Muscle of leg (tissue), 3 donors: ENCODE measurements at regions not wholly inside any gene's neighbourhood (a gene's known extent, or its start where the extent isn't known, plus 50 kb on each side); places are given as distances from the start of the nearest gene placed in this dataset.
A peak's percentile ranks its signal among the peaks of the same experiment; 100 is the strongest.
"Not testable (repeated sequence)": the region's sequence is repeated elsewhere in the genome, so short reads cannot be mapped to it uniquely, and the experiment has no call there.

ENCODE experiments used
- DNase-seq: peaks from one replicate; pipeline ENCODE4 v3.0.0; 2013
- H3K27ac ChIP-seq: one replicate; pipeline ENCODE4 v1.5.1; 2013; ENCODE audit warnings: mild to moderate bottlenecking, low read length, control low read depth
- H3K27me3 ChIP-seq: one replicate; pipeline ENCODE4 v1.6.1; 2013; ENCODE audit warnings: low read length; ENCODE audit not compliant: control insufficient read depth, insufficient read depth
- H3K36me3 ChIP-seq: one replicate; pipeline ENCODE4 v1.6.1; 2013; ENCODE audit warnings: low read length; ENCODE audit not compliant: control insufficient read depth, insufficient read depth
- H3K4me1 ChIP-seq: one replicate; pipeline ENCODE4 v1.6.1; 2013; ENCODE audit warnings: low read length; ENCODE audit not compliant: control insufficient read depth, insufficient read depth
- H3K4me3 ChIP-seq: one replicate; pipeline ENCODE4 v1.5.1; 2013; ENCODE audit warnings: low read length, control low read depth
- H3K9me3 ChIP-seq: replicated peaks from 2 replicates; pipeline ENCODE4 v1.6.1; 2013; ENCODE audit warnings: low read depth, low read length; ENCODE audit not compliant: control insufficient read depth
- WGBS: methylation state at CpG from one replicate; pipeline ENCODE4 v1.1.5; 2013; ENCODE audit warnings: missing lambda C conversion rate; ENCODE audit not compliant: insufficient coverage; 5-methylcytosine and 5-hydroxymethylcytosine counted together

- no peak overlapping the region for H3K27ac ChIP-seq
- DNase-seq = no peak
- WGBS = no CpG with 5 or more reads among the region's 1 CpG
These were observed 156.7 kb upstream of the RASSF8 start for GRCh38 chr12:25801734-25802133.

GRCh38 chr12:25802143-25802542, 156.3 kb upstream of the RASSF8 start:
- H3K4me1 ChIP-seq = no peaks in the 10 kb centered on the region
- no peak overlapping the region for H3K4me3 ChIP-seq
- H3K27me3 ChIP-seq = no peaks in the 10 kb centered on the region
- DNase-seq = no peak
- no peak overlapping the region for H3K27ac ChIP-seq
- no peaks in the 10 kb centered on the region for H3K9me3 ChIP-seq
- H3K36me3 ChIP-seq = no peaks in the 10 kb centered on the region

More at GRCh38 chr12:25801734-25802133, 156.7 kb upstream of the RASSF8 start:
- no peaks in the 10 kb centered on the region for H3K27me3 ChIP-seq
- H3K36me3 ChIP-seq = no peaks in the 10 kb centered on the region
- H3K9me3 ChIP-seq = no peaks in the 10 kb centered on the region
- no peaks in the 10 kb centered on the region for H3K4me1 ChIP-seq
- H3K4me3 ChIP-seq = no peak overlapping the region

- H3K9me3 ChIP-seq, H3K4me3 ChIP-seq, H3K36me3 ChIP-seq, H3K4me1 ChIP-seq, H3K27me3 ChIP-seq, DNase-seq, H3K27ac ChIP-seq: not testable (repeated sequence)
- 93% methylated on average over 6 of the region's 13 CpGs for WGBS
These were observed 155.3 kb upstream of the RASSF8 start for GRCh38 chr12:25803029-25803664.

DNA sequence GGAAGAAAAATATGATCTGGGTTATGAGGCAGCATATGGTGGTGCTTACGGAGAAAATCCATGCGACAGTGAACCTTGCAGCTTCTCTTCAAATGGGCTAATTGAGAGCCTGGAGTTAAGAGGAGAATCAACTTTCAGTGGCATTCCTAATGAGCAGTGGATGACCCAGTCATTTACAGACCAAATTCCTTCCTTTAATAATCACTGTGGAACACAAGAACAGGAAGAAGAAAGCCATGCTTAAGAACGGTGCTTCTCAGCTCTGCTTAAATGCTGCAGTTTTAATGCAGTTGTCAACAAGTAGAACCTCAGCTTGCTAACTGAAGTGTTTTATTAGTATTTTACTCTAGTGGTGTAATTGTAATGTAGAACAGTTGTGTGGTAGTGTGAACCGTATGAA, 154.2 kb upstream of the RASSF8 start:
- DNase-seq, H3K27ac ChIP-seq, H3K36me3 ChIP-seq, H3K9me3 ChIP-seq, H3K27me3 ChIP-seq, H3K4me3 ChIP-seq, H3K4me1 ChIP-seq: not testable (repeated sequence)
- 44% methylated on average over 2 of the region's 4 CpGs for WGBS

- Histone ChIP-seq H3K4me3 (no peak overlapping the region), H3K27me3 (no peaks in the 10 kb centered on the region), H3K27ac (no peak overlapping the region), H3K4me1 (no peaks in the 10 kb centered on the region), H3K9me3 (no peaks in the 10 kb centered on the region), H3K36me3 (no peaks in the 10 kb centered on the region)
- 9% methylated on average over 1 of the region's 1 CpG for WGBS
- peak; percentile 46 for DNase-seq
These were observed 152.2 kb upstream of the RASSF8 start for GRCh38 chr12:25806271-25806670.

DNA sequence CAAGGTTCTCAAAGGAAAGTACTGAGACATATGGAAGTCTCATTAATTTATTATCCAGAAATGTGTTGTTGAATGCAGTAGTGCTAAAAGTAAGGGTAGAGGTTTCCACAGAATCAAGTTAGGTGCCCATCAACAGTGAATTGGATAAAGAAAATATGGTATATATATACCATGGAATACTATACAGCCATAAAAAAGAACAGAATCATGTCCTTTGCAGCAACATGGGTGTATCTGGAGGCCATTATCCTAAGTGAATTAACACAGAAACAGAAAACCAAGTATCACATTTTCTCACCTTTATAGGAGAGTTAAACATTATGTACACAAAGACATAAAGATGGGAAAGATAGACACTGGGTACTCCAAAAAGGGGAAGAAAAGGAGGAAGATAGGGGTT, 149.9 kb upstream of the RASSF8 start:
- DNase-seq = no peak
- Histone ChIP-seq H3K27me3 (no peaks in the 10 kb centered on the region), H3K27ac (no peak overlapping the region), H3K4me1 (no peaks in the 10 kb centered on the region), H3K4me3 (no peak overlapping the region), H3K36me3 (no peaks in the 10 kb centered on the region), H3K9me3 (no peaks in the 10 kb centered on the region)

DNA sequence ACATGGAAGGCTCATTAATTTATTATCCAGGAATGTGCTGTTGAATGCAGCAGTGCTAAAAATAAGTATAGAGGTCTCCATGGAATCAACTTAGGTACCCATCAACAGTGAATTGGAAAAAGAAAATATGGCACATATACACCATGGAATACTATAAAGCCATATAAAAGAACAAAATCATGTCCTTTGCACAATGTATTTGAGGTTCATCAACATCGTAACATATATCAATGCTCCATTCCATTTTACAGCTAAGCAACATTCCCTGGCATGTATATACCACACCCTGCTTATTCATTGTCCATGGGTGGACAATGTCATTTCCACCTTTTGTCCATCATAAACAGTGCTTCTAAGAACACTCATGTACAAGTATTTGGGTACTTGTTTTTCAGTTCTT, 147.8 kb upstream of the RASSF8 start:
- no peak overlapping the region for H3K27ac ChIP-seq
- H3K4me1 ChIP-seq = no peaks in the 10 kb centered on the region
- H3K4me3 ChIP-seq = no peak overlapping the region
- 100% methylated on average over 1 of the region's 1 CpG for WGBS
- H3K27me3 ChIP-seq = no peaks in the 10 kb centered on the region
- H3K9me3 ChIP-seq = no peaks in the 10 kb centered on the region
- no peaks in the 10 kb centered on the region for H3K36me3 ChIP-seq
- no peak for DNase-seq

GRCh38 chr12:25811656-25812126, 146.8 kb upstream of the RASSF8 start:
- H3K4me3 ChIP-seq = no peak overlapping the region
- no peak overlapping the region for H3K27ac ChIP-seq
- 80% methylated on average over 1 of the region's 5 CpGs for WGBS
- no peaks in the 10 kb centered on the region for H3K36me3 ChIP-seq
- H3K27me3 ChIP-seq = no peaks in the 10 kb centered on the region
- no peak for DNase-seq
- H3K9me3 ChIP-seq = no peaks in the 10 kb centered on the region
- no peaks in the 10 kb centered on the region for H3K4me1 ChIP-seq

DNA sequence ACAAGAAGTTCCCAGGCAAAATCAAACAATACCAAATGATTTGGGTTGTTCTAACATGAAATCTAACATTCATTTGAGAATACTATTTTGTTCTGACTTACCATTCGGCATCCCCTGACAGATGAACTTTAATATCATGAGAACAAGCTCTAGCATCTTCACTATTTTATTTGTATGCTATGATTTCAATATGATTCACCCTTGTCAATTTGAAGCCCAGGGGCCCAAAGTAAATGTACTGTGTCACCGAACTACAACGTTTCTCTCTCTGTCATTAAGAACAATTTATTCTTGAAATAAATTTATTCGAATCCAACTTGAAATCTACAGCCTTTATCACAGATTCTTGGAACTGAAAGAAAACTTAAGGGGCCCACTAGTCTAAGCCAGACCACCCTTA, 146.2 kb upstream of the RASSF8 start:
- no peak for DNase-seq
- WGBS = no CpG with 5 or more reads among the region's 4 CpGs
- Histone ChIP-seq H3K9me3 (no peaks in the 10 kb centered on the region), H3K27ac (no peak overlapping the region), H3K4me1 (no peaks in the 10 kb centered on the region), H3K4me3 (no peak overlapping the region), H3K27me3 (no peaks in the 10 kb centered on the region), H3K36me3 (no peaks in the 10 kb centered on the region)

DNA sequence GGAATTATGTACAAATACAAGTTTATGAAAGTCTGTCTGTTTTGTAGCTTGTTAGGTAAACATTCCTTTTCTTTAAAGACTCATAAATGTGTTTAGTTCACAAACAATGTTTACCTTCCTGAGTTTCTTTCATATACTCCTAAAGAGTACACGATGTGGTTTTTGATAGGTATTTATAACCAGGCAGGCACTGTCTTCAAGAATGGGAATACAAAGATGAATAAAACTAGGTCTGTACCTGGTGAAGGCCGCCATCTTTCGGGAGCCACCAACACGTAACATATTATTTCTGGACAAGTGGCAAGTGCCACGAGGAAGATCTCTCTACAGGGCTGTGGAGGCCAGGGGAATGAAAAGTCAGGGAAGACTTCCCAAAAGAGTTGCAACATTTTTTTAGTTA, 144.6 kb upstream of the RASSF8 start:
- no peak for DNase-seq

DNA sequence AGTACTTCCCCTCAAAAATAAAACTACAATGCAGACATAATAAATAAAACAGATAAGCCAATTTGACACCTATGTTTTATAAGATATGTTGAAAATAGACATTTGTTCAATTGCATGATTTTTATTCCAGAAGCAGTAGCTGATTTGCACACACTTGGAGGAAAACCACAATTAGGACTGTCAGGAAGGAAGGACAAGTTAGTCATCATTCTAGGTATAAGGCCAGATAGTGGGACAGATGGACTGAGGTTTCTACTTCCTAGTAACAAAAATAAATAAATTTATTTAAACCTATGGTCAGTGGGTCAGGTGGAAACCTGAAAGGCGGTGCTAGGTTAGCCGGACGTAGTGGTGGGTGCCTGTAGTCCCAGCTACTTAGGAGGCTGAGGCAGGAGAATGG, 141.8 kb upstream of the RASSF8 start:
- DNase-seq = no peak
- no peaks in the 10 kb centered on the region for H3K9me3 ChIP-seq
- no peak overlapping the region for H3K27ac ChIP-seq
- H3K36me3 ChIP-seq = no peaks in the 10 kb centered on the region
- peaks cover 5% of the 10 kb centered on the region for H3K4me1 ChIP-seq
- no peaks in the 10 kb centered on the region for H3K27me3 ChIP-seq
- H3K4me3 ChIP-seq = no peak overlapping the region
- no CpG with 5 or more reads among the region's 3 CpGs for WGBS

More for the DNA sequence above, 144.6 kb upstream of the RASSF8 start:
- Histone ChIP-seq H3K27me3 (no peaks in the 10 kb centered on the region), H3K27ac (no peak overlapping the region), H3K4me1 (no peaks in the 10 kb centered on the region), H3K4me3 (no peak overlapping the region), H3K9me3 (no peaks in the 10 kb centered on the region), H3K36me3 (no peaks in the 10 kb centered on the region)
- 100% methylated on average over 1 of the region's 5 CpGs for WGBS
